ENCODE measurements at regions not wholly inside any gene's neighbourhood (a gene's known extent, or its start where the extent isn't known, plus 50 kb on each side); places are given as distances from the start of the nearest gene placed in this dataset.

- Histone ChIP-seq H3K9me3 (ENCODE audit: control insufficient read depth, low read depth, low read length) (peaks cover 30% of the 10 kb centered on the region), H3K36me3 (ENCODE audit: control insufficient read depth, low read depth, low read length) (no peaks in the 10 kb centered on the region), H3K27me3 (ENCODE audit: control insufficient read depth, insufficient read depth, low read length) (no peaks in the 10 kb centered on the region), H3K4me3 (ENCODE audit: low read length) (no peak overlapping the region), H3K4me1 (ENCODE audit: control insufficient read depth, low read depth, low read length) (no peaks in the 10 kb centered on the region), H3K9ac (ENCODE audit: low read length) (no peak overlapping the region), H3K27ac (ENCODE audit: low read length) (no peak overlapping the region)
Observed at GRCh38 chr9:135001526-135001925, 83.8 kb upstream of the FCN1 start.

- peaks cover 30% of the 10 kb centered on the region for H3K9me3 ChIP-seq (ENCODE audit: control insufficient read depth, low read depth, low read length)
- no peaks in the 10 kb centered on the region for H3K27me3 ChIP-seq (ENCODE audit: control insufficient read depth, insufficient read depth, low read length)
- H3K4me3 ChIP-seq (ENCODE audit: low read length) = no peak overlapping the region
Observed at GRCh38 chr9:135002336-135002735, 84.6 kb upstream of the FCN1 start.

GRCh38 chr9:135002802-135003201 is 84.7 kb upstream of the OLFM1 start:
- Histone ChIP-seq H3K4me3 (ENCODE audit: low read length) (no peak overlapping the region), H3K27me3 (ENCODE audit: control insufficient read depth, insufficient read depth, low read length) (no peaks in the 10 kb centered on the region), H3K9ac (ENCODE audit: low read length) (no peak overlapping the region), H3K27ac (ENCODE audit: low read length) (no peak overlapping the region), H3K36me3 (ENCODE audit: control insufficient read depth, low read depth, low read length) (no peaks in the 10 kb centered on the region), H3K4me1 (ENCODE audit: control insufficient read depth, low read depth, low read length) (no peaks in the 10 kb centered on the region), H3K9me3 (ENCODE audit: control insufficient read depth, low read depth, low read length) (peaks cover 30% of the 10 kb centered on the region)

More at GRCh38 chr9:135002336-135002735, 84.6 kb upstream of the FCN1 start:
- Histone ChIP-seq H3K4me1 (ENCODE audit: control insufficient read depth, low read depth, low read length) (no peaks in the 10 kb centered on the region), H3K27ac (ENCODE audit: low read length) (no peak overlapping the region), H3K9ac (ENCODE audit: low read length) (no peak overlapping the region), H3K36me3 (ENCODE audit: control insufficient read depth, low read depth, low read length) (no peaks in the 10 kb centered on the region)

GRCh38 chr9:135004772-135005171 is 82.7 kb upstream of the OLFM1 start:
- Histone ChIP-seq H3K36me3 (ENCODE audit: control insufficient read depth, low read depth, low read length) (no peaks in the 10 kb centered on the region), H3K9ac (ENCODE audit: low read length) (no peak overlapping the region), H3K4me1 (ENCODE audit: control insufficient read depth, low read depth, low read length) (no peaks in the 10 kb centered on the region)

GRCh38 chr9:135006911-135007570 is 80.4 kb upstream of the OLFM1 start:
- no peak overlapping the region for H3K4me3 ChIP-seq (ENCODE audit: low read length)
- no peak overlapping the region for H3K27ac ChIP-seq (ENCODE audit: low read length)
- no peaks in the 10 kb centered on the region for H3K36me3 ChIP-seq (ENCODE audit: control insufficient read depth, low read depth, low read length)
- H3K9me3 ChIP-seq (ENCODE audit: control insufficient read depth, low read depth, low read length) = peaks cover 5% of the 10 kb centered on the region
- H3K27me3 ChIP-seq (ENCODE audit: control insufficient read depth, insufficient read depth, low read length) = no peaks in the 10 kb centered on the region
- H3K4me1 ChIP-seq (ENCODE audit: control insufficient read depth, low read depth, low read length) = no peaks in the 10 kb centered on the region
- H3K9ac ChIP-seq (ENCODE audit: low read length) = no peak overlapping the region

More at GRCh38 chr9:135004772-135005171, 82.7 kb upstream of the OLFM1 start:
- Histone ChIP-seq H3K9me3 (ENCODE audit: control insufficient read depth, low read depth, low read length) (peaks cover 22% of the 10 kb centered on the region), H3K27me3 (ENCODE audit: control insufficient read depth, insufficient read depth, low read length) (no peaks in the 10 kb centered on the region), H3K4me3 (ENCODE audit: low read length) (no peak overlapping the region), H3K27ac (ENCODE audit: low read length) (no peak overlapping the region)

GRCh38 chr9:135007601-135008000 is 79.9 kb upstream of the OLFM1 start:
- Histone ChIP-seq H3K27me3 (ENCODE audit: control insufficient read depth, insufficient read depth, low read length) (no peaks in the 10 kb centered on the region), H3K9me3 (ENCODE audit: control insufficient read depth, low read depth, low read length) (peaks cover 2% of the 10 kb centered on the region), H3K4me1 (ENCODE audit: control insufficient read depth, low read depth, low read length) (no peaks in the 10 kb centered on the region)

GRCh38 chr9:135008416-135008815 is 79.1 kb upstream of the OLFM1 start:
- H3K27me3 ChIP-seq (ENCODE audit: control insufficient read depth, insufficient read depth, low read length) = no peaks in the 10 kb centered on the region
- no peaks in the 10 kb centered on the region for H3K4me1 ChIP-seq (ENCODE audit: control insufficient read depth, low read depth, low read length)
- H3K27ac ChIP-seq (ENCODE audit: low read length) = no peak overlapping the region

More at GRCh38 chr9:135007601-135008000, 79.9 kb upstream of the OLFM1 start:
- H3K9ac ChIP-seq (ENCODE audit: low read length) = no peak overlapping the region
- no peak overlapping the region for H3K27ac ChIP-seq (ENCODE audit: low read length)
- H3K36me3 ChIP-seq (ENCODE audit: control insufficient read depth, low read depth, low read length) = no peaks in the 10 kb centered on the region
- no peak overlapping the region for H3K4me3 ChIP-seq (ENCODE audit: low read length)

GRCh38 chr9:135009051-135009560 is 78.4 kb upstream of the OLFM1 start:
- H3K4me1 ChIP-seq (ENCODE audit: control insufficient read depth, low read depth, low read length) = no peaks in the 10 kb centered on the region
- H3K27me3 ChIP-seq (ENCODE audit: control insufficient read depth, insufficient read depth, low read length) = no peaks in the 10 kb centered on the region
- no peak overlapping the region for H3K27ac ChIP-seq (ENCODE audit: low read length)
- no peaks in the 10 kb centered on the region for H3K9me3 ChIP-seq (ENCODE audit: control insufficient read depth, low read depth, low read length)
- H3K36me3 ChIP-seq (ENCODE audit: control insufficient read depth, low read depth, low read length) = no peaks in the 10 kb centered on the region
- H3K4me3 ChIP-seq (ENCODE audit: low read length) = no peak overlapping the region
- H3K9ac ChIP-seq (ENCODE audit: low read length) = no peak overlapping the region

More at GRCh38 chr9:135008416-135008815, 79.1 kb upstream of the OLFM1 start:
- no peak overlapping the region for H3K4me3 ChIP-seq (ENCODE audit: low read length)
- no peaks in the 10 kb centered on the region for H3K36me3 ChIP-seq (ENCODE audit: control insufficient read depth, low read depth, low read length)
- no peaks in the 10 kb centered on the region for H3K9me3 ChIP-seq (ENCODE audit: control insufficient read depth, low read depth, low read length)
- no peak overlapping the region for H3K9ac ChIP-seq (ENCODE audit: low read length)

GRCh38 chr9:135009794-135010585 is 77.5 kb upstream of the OLFM1 start:
- no peak overlapping the region for H3K4me3 ChIP-seq (ENCODE audit: low read length)
- H3K9ac ChIP-seq (ENCODE audit: low read length) = no peak overlapping the region
- H3K4me1 ChIP-seq (ENCODE audit: control insufficient read depth, low read depth, low read length) = no peaks in the 10 kb centered on the region
- H3K36me3 ChIP-seq (ENCODE audit: control insufficient read depth, low read depth, low read length) = no peaks in the 10 kb centered on the region
- H3K9me3 ChIP-seq (ENCODE audit: control insufficient read depth, low read depth, low read length) = no peaks in the 10 kb centered on the region
- H3K27me3 ChIP-seq (ENCODE audit: control insufficient read depth, insufficient read depth, low read length) = no peaks in the 10 kb centered on the region
- H3K27ac ChIP-seq (ENCODE audit: low read length) = no peak overlapping the region

GRCh38 chr9:135010586-135010860 is 76.9 kb upstream of the OLFM1 start:
- H3K9me3 ChIP-seq (ENCODE audit: control insufficient read depth, low read depth, low read length) = no peaks in the 10 kb centered on the region
- H3K27me3 ChIP-seq (ENCODE audit: control insufficient read depth, insufficient read depth, low read length) = no peaks in the 10 kb centered on the region
- H3K4me1 ChIP-seq (ENCODE audit: control insufficient read depth, low read depth, low read length) = no peaks in the 10 kb centered on the region
- no peak overlapping the region for H3K27ac ChIP-seq (ENCODE audit: low read length)
- no peak overlapping the region for H3K9ac ChIP-seq (ENCODE audit: low read length)
- H3K36me3 ChIP-seq (ENCODE audit: control insufficient read depth, low read depth, low read length) = no peaks in the 10 kb centered on the region
- no peak overlapping the region for H3K4me3 ChIP-seq (ENCODE audit: low read length)

- Histone ChIP-seq H3K36me3 (ENCODE audit: control insufficient read depth, low read depth, low read length) (no peaks in the 10 kb centered on the region), H3K9ac (ENCODE audit: low read length) (no peak overlapping the region), H3K9me3 (ENCODE audit: control insufficient read depth, low read depth, low read length) (no peaks in the 10 kb centered on the region), H3K4me3 (ENCODE audit: low read length) (no peak overlapping the region), H3K4me1 (ENCODE audit: control insufficient read depth, low read depth, low read length) (no peaks in the 10 kb centered on the region), H3K27me3 (ENCODE audit: control insufficient read depth, insufficient read depth, low read length) (no peaks in the 10 kb centered on the region), H3K27ac (ENCODE audit: low read length) (no peak overlapping the region)
Observed at GRCh38 chr9:135010921-135011320, 76.5 kb upstream of the OLFM1 start.

- Histone ChIP-seq H3K9me3 (ENCODE audit: control insufficient read depth, low read depth, low read length) (no peaks in the 10 kb centered on the region), H3K27ac (ENCODE audit: low read length) (no peak overlapping the region), H3K9ac (ENCODE audit: low read length) (no peak overlapping the region), H3K4me3 (ENCODE audit: low read length) (no peak overlapping the region), H3K27me3 (ENCODE audit: control insufficient read depth, insufficient read depth, low read length) (no peaks in the 10 kb centered on the region), H3K4me1 (ENCODE audit: control insufficient read depth, low read depth, low read length) (no peaks in the 10 kb centered on the region), H3K36me3 (ENCODE audit: control insufficient read depth, low read depth, low read length) (no peaks in the 10 kb centered on the region)
Observed at GRCh38 chr9:135012166-135012565, 75.3 kb upstream of the OLFM1 start.

Data from iPS-18a (cell line).